ENCODE measurements at regions not wholly inside any gene's neighbourhood (a gene's known extent, or its start where the extent isn't known, plus 50 kb on each side); places are given as distances from the start of the nearest gene placed in this dataset.

- H3K4me3 ChIP-seq, result no peak overlapping the region
- H3K27ac ChIP-seq, result no peak overlapping the region
- WGBS, 2 donors, result no CpG with 5 or more reads among the region's 3 CpGs
- no peak for TF ChIP-seq POLR2A (IDR thresholded peaks at IDR 0.05)
- no peak for TF ChIP-seq CTCF (IDR thresholded peaks at IDR 0.05)
- H3K4me1 ChIP-seq, result no peaks in the 10 kb centered on the region
- H3K27me3 ChIP-seq, result no peaks in the 10 kb centered on the region
- H3K9me3 ChIP-seq, result no peaks in the 10 kb centered on the region
- no peaks in the 10 kb centered on the region for H3K36me3 ChIP-seq
- intact Hi-C loops (cut with DNase I), result no loop called here
- DNase-seq, result no peak
Measured at GRCh38 chr7:92889081-92889480, 52.7 kb upstream of the CDK6 start.

Small RNAs in the stretch of these regions (small RNA-seq; reads per million reads assigned to genes)
- 0 reads per million in 4 donors for gene RN7SL7P
